Ascending aorta (tissue), 2 donors: ENCODE measurements at regions not wholly inside any gene's neighbourhood (a gene's known extent, or its start where the extent isn't known, plus 50 kb on each side); places are given as distances from the start of the nearest gene placed in this dataset.
"Not testable (repeated sequence)": the region's sequence is repeated elsewhere in the genome, so short reads cannot be mapped to it uniquely, and the experiment has no call there.

ENCODE experiments used
- DNase-seq, 2 donors: peaks; one replicate each; pipeline ENCODE4 v3.0.0-alpha.2; 2019; ENCODE audit warnings: low spot score in 2 of 2
- H3K27ac ChIP-seq, 2 donors: fragments of 200-600 bp; sonication (generic); one replicate each; pipeline ENCODE4 v1.5.1; 2016 to 2017; ENCODE audit warnings: mild to moderate bottlenecking in 1 of 2
- H3K27me3 ChIP-seq: fragments of 200-600 bp; sonication (generic); one replicate; pipeline ENCODE4 v1.5.1; 2017
- H3K36me3 ChIP-seq, 2 donors: fragments of 200-600 bp; sonication (generic); one replicate each; pipeline ENCODE4 v1.5.1; 2016
- H3K4me1 ChIP-seq, 2 donors: fragments of 200-600 bp; sonication (generic); one replicate each; pipeline ENCODE4 v1.5.1; 2016 to 2017; ENCODE audit warnings: mild to moderate bottlenecking in 1 of 2
- H3K4me3 ChIP-seq, 2 donors: fragments of 200-600 bp; sonication (generic); one replicate each; pipeline ENCODE4 v1.5.1; 2016 to 2017; ENCODE audit warnings: mild to moderate bottlenecking in 1 of 2
- H3K9me3 ChIP-seq, 2 donors: fragments of 200-600 bp; sonication (generic); one replicate each; pipeline ENCODE4 v1.5.1; 2016
- CTCF ChIP-seq, 3 experiments: fragments of 200-600 bp in 2 of 3; fragments of 450-650 bp in 1 of 3; sonication (generic) in 2 of 3; IDR thresholded peaks; one replicate each; pipeline ENCODE4 v1.5.1; 2016 to 2019; ENCODE audit warnings: antibody characterized with exemption in 3 of 3, mild to moderate bottlenecking in 1 of 3, moderate library complexity in 1 of 3
- intact Hi-C: fragments of 100-400 bp; cut with DNase I; formaldehyde crosslinking; loops from one replicate; pipeline ENCODE4 v1.15.1; 2023

- TF ChIP-seq CTCF (IDR thresholded peaks at IDR 0.05) = no peak
- Histone ChIP-seq H3K9me3 (no peaks in the 10 kb centered on the region), H3K27ac (no peak overlapping the region), H3K4me1 (no peaks in the 10 kb centered on the region), H3K4me3 (no peak overlapping the region), H3K27me3 (no peaks in the 10 kb centered on the region), H3K36me3 (no peaks in the 10 kb centered on the region)
- intact Hi-C loops = no loop called here
- DNase-seq = no peak
Measured at GRCh38 chr14:46573498-46573897, 78.1 kb downstream of the RPL10L start.

- intact Hi-C loops = no loop called here
Measured at GRCh38 chr14:46571970-46572369, 79.6 kb downstream of the RPL10L start.

GRCh38 chr14:46568161-46568560, 83.4 kb downstream of the RPL10L start:
- intact Hi-C loops, H3K9me3 ChIP-seq, H3K4me3 ChIP-seq, H3K27ac ChIP-seq, H3K27me3 ChIP-seq, H3K36me3 ChIP-seq, H3K4me1 ChIP-seq, DNase-seq: not testable (repeated sequence)

More at GRCh38 chr14:46571970-46572369, 79.6 kb downstream of the RPL10L start:
- Histone ChIP-seq H3K36me3 (no peaks in the 10 kb centered on the region), H3K4me1 (no peaks in the 10 kb centered on the region), H3K27ac (no peak overlapping the region), H3K9me3 (no peaks in the 10 kb centered on the region), H3K27me3 (no peaks in the 10 kb centered on the region), H3K4me3 (no peak overlapping the region)
- DNase-seq = no peak
- TF ChIP-seq CTCF (IDR thresholded peaks at IDR 0.05) = no peak

GRCh38 chr14:46550836-46551235, 100.7 kb downstream of the RPL10L start:
- H3K36me3 ChIP-seq = no peaks in the 10 kb centered on the region
- intact Hi-C loops = no loop called here

GRCh38 chr14:46540986-46541385, 110.6 kb downstream of the RPL10L start:
- H3K27ac ChIP-seq = no peak overlapping the region
- H3K4me3 ChIP-seq = no peak overlapping the region
- no peaks in the 10 kb centered on the region for H3K9me3 ChIP-seq
- TF ChIP-seq CTCF (IDR thresholded peaks at IDR 0.05) = no peak
- H3K36me3 ChIP-seq = no peaks in the 10 kb centered on the region
- H3K27me3 ChIP-seq = no peaks in the 10 kb centered on the region
- no peak for DNase-seq
- H3K4me1 ChIP-seq = no peaks in the 10 kb centered on the region
- intact Hi-C loops = no loop called here

More at GRCh38 chr14:46550836-46551235, 100.7 kb downstream of the RPL10L start:
- no peak for DNase-seq
- Histone ChIP-seq H3K27ac (no peak overlapping the region), H3K4me1 (no peaks in the 10 kb centered on the region), H3K4me3 (no peak overlapping the region), H3K27me3 (no peaks in the 10 kb centered on the region), H3K9me3 (no peaks in the 10 kb centered on the region)
- no peak for TF ChIP-seq CTCF (IDR thresholded peaks at IDR 0.05)

- DNase-seq = no peak
- Histone ChIP-seq H3K27ac (no peak overlapping the region), H3K4me3 (no peak overlapping the region), H3K9me3 (no peaks in the 10 kb centered on the region), H3K4me1 (no peaks in the 10 kb centered on the region), H3K36me3 (no peaks in the 10 kb centered on the region), H3K27me3 (no peaks in the 10 kb centered on the region)
- no peak for TF ChIP-seq CTCF (IDR thresholded peaks at IDR 0.05)
- intact Hi-C loops = no loop called here
Measured at GRCh38 chr14:46519121-46519520, 132.5 kb downstream of the RPL10L start.

- H3K27ac ChIP-seq, H3K36me3 ChIP-seq, H3K4me1 ChIP-seq, H3K9me3 ChIP-seq, DNase-seq, H3K27me3 ChIP-seq, H3K4me3 ChIP-seq, intact Hi-C loops: not testable (repeated sequence)
Measured at GRCh38 chr14:46508752-46509151, 142.8 kb downstream of the RPL10L start.
